ENCODE measurements at regions not wholly inside any gene's neighbourhood (a gene's known extent, or its start where the extent isn't known, plus 50 kb on each side); places are given as distances from the start of the nearest gene placed in this dataset.
A peak's percentile ranks its signal among the peaks of the same experiment; 100 is the strongest.
"Not testable (repeated sequence)": the region's sequence is repeated elsewhere in the genome, so short reads cannot be mapped to it uniquely, and the experiment has no call there.

- Histone ChIP-seq H3K36me3 (ENCODE audit: low read length) (no peaks in the 10 kb centered on the region), H3K27ac (ENCODE audit: low read depth, low read length) (no peak overlapping the region), H3K79me2 (ENCODE audit: insufficient read depth, low read length) (no peaks in the 10 kb centered on the region), H2AFZ (ENCODE audit: low read depth, low read length, severe bottlenecking) (no peak overlapping the region), H3K9me3 (ENCODE audit: insufficient read depth, low read length) (no peaks in the 10 kb centered on the region), H3K4me3 (ENCODE audit: insufficient read depth, low read length, poor library complexity, severe bottlenecking) (no peak overlapping the region), H3K9ac (ENCODE audit: low read length) (no peak overlapping the region), H3K9me2 (replicated peaks; ENCODE audit: insufficient read depth, low read length) (no peaks in the 10 kb centered on the region), H3F3A (ENCODE audit: insufficient read depth) (no peaks in the 10 kb centered on the region), H3K27me3 (ENCODE audit: low read length) (no peaks in the 10 kb centered on the region), H3K4me2 (ENCODE audit: low read depth, low read length, poor library complexity, severe bottlenecking) (no peak overlapping the region), H4K20me1 (ENCODE audit: low read depth, low read length) (no peaks in the 10 kb centered on the region)
- TF ChIP-seq, protein P1, sequence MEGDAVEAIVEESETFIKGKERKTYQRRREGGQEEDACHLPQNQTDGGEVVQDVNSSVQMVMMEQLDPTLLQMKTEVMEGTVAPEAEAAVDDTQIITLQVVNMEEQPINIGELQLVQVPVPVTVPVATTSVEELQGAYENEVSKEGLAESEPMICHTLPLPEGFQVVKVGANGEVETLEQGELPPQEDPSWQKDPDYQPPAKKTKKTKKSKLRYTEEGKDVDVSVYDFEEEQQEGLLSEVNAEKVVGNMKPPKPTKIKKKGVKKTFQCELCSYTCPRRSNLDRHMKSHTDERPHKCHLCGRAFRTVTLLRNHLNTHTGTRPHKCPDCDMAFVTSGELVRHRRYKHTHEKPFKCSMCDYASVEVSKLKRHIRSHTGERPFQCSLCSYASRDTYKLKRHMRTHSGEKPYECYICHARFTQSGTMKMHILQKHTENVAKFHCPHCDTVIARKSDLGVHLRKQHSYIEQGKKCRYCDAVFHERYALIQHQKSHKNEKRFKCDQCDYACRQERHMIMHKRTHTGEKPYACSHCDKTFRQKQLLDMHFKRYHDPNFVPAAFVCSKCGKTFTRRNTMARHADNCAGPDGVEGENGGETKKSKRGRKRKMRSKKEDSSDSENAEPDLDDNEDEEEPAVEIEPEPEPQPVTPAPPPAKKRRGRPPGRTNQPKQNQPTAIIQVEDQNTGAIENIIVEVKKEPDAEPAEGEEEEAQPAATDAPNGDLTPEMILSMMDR (IDR thresholded peaks at IDR 0.05; ENCODE audit: insufficient read depth, low read length, poor library complexity, severe bottlenecking), result no peak
- no peak for TF ChIP-seq EZH2phosphoT487 (conservative IDR thresholded peaks at IDR 0.05; ENCODE audit: low read length)
Measured at GRCh38 chr5:23105021-23105420, 251.9 kb upstream of the CDH12 start.

DNA sequence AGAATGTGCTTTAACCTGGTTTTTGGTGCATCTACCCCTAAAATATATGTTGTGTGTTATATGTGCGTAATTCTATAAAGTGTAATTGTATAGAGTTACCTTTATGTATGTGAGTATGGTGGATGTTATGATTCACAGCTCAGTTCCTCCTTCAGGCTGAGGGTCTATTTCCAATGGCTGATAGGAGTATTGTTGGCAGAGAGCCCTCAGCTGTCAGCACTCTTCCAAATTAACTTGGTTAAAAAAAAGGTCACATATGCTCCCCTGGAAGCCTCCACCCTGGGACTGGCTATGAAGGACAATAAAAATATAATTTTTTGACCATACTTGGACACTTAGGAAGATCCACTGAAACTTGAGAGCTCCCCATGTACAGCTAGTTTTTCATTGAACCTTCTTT, 250.4 kb upstream of the CDH12 start:
- H3K79me2 ChIP-seq (ENCODE audit: insufficient read depth, low read length), result no peaks in the 10 kb centered on the region
- no peaks in the 10 kb centered on the region for H3K36me3 ChIP-seq (ENCODE audit: low read length)
- no peak overlapping the region for H3K4me2 ChIP-seq (ENCODE audit: low read depth, low read length, poor library complexity, severe bottlenecking)
- H3K4me3 ChIP-seq (ENCODE audit: insufficient read depth, low read length, poor library complexity, severe bottlenecking), result no peak overlapping the region
- TF ChIP-seq, protein P1 (IDR thresholded peaks at IDR 0.05; ENCODE audit: insufficient read depth, low read length, poor library complexity, severe bottlenecking), result no peak
- no peak for TF ChIP-seq EZH2phosphoT487 (conservative IDR thresholded peaks at IDR 0.05; ENCODE audit: low read length)
- H3F3A ChIP-seq (ENCODE audit: insufficient read depth), result no peaks in the 10 kb centered on the region
- H3K9me2 ChIP-seq (replicated peaks; ENCODE audit: insufficient read depth, low read length), result no peaks in the 10 kb centered on the region
- no peak overlapping the region for H2AFZ ChIP-seq (ENCODE audit: low read depth, low read length, severe bottlenecking)
- no peaks in the 10 kb centered on the region for H3K27me3 ChIP-seq (ENCODE audit: low read length)
- H3K9me3 ChIP-seq (ENCODE audit: insufficient read depth, low read length), result no peaks in the 10 kb centered on the region
- no peak overlapping the region for H3K27ac ChIP-seq (ENCODE audit: low read depth, low read length)
- H4K20me1 ChIP-seq (ENCODE audit: low read depth, low read length), result no peaks in the 10 kb centered on the region
- H3K9ac ChIP-seq (ENCODE audit: low read length), result no peak overlapping the region

DNA sequence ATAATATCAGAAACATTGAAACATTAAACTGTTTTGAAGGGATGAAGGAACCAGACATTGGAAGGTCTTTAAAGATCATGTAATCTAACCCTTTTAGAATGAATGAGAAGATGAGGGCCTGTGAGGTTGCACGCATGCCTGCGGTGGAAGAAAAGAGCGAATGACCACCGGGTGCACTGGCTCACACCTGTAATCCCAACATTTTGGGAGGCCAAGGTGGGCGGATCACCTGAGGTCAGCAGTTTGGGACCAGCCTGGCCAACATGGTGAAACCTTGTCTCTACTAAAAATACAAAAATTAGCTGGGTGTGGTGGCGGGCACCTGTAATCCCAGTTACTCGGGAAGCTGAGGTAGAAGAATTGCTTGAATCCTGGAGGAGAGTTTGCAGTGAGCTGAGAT, 242.3 kb upstream of the CDH12 start:
- not testable (repeated sequence) for H3F3A ChIP-seq (ENCODE audit: insufficient read depth); H3K4me3 ChIP-seq (ENCODE audit: insufficient read depth, low read length, poor library complexity, severe bottlenecking); H3K27ac ChIP-seq (ENCODE audit: low read depth, low read length); H3K36me3 ChIP-seq (ENCODE audit: low read length); H3K4me2 ChIP-seq (ENCODE audit: low read depth, low read length, poor library complexity, severe bottlenecking); H3K9me2 ChIP-seq (replicated peaks; ENCODE audit: insufficient read depth, low read length); H2AFZ ChIP-seq (ENCODE audit: low read depth, low read length, severe bottlenecking); H4K20me1 ChIP-seq (ENCODE audit: low read depth, low read length); H3K9me3 ChIP-seq (ENCODE audit: insufficient read depth, low read length); H3K27me3 ChIP-seq (ENCODE audit: low read length); H3K9ac ChIP-seq (ENCODE audit: low read length); H3K79me2 ChIP-seq (ENCODE audit: insufficient read depth, low read length)

DNA sequence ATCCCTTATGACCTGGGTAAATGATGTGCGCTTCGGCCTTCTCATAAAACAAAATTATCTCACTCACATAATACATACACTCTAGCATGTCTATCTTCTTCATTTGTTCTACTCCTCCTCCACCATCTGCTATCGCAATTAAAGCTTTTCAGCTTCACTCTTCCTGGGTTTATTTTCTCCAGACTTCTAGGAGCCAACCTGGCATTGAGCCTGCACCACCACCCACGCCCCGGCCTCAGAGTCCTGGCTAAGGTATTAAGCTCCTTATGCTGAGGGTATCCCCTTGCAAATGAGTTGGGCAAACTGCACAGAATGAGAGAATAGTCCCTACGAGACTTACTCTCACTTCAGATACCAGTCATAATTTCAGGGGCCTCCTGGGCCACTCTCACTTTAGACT, 236.1 kb upstream of the CDH12 start:
- Histone ChIP-seq H3K27me3 (ENCODE audit: low read length) (no peaks in the 10 kb centered on the region), H3K36me3 (ENCODE audit: low read length) (no peaks in the 10 kb centered on the region), H3K4me2 (ENCODE audit: low read depth, low read length, poor library complexity, severe bottlenecking) (no peak overlapping the region), H3K27ac (ENCODE audit: low read depth, low read length) (no peak overlapping the region), H3K79me2 (ENCODE audit: insufficient read depth, low read length) (no peaks in the 10 kb centered on the region), H2AFZ (ENCODE audit: low read depth, low read length, severe bottlenecking) (peak overlapping the region; percentile 31), H3K4me3 (ENCODE audit: insufficient read depth, low read length, poor library complexity, severe bottlenecking) (no peak overlapping the region), H4K20me1 (ENCODE audit: low read depth, low read length) (no peaks in the 10 kb centered on the region), H3K9me2 (replicated peaks; ENCODE audit: insufficient read depth, low read length) (no peaks in the 10 kb centered on the region), H3F3A (ENCODE audit: insufficient read depth) (no peaks in the 10 kb centered on the region), H3K9me3 (ENCODE audit: insufficient read depth, low read length) (no peaks in the 10 kb centered on the region), H3K9ac (ENCODE audit: low read length) (no peak overlapping the region)
- no peak for TF ChIP-seq EZH2phosphoT487 (conservative IDR thresholded peaks at IDR 0.05; ENCODE audit: low read length)
- TF ChIP-seq, protein P1 (IDR thresholded peaks at IDR 0.05; ENCODE audit: insufficient read depth, low read length, poor library complexity, severe bottlenecking), result no peak

Measured in SU-DHL-6 (cell line).